Dedifferentiated amniotic fluid mesenchymal stem cell (primary cell): ENCODE measurements at regions not wholly inside any gene's neighbourhood (a gene's known extent, or its start where the extent isn't known, plus 50 kb on each side); places are given as distances from the start of the nearest gene placed in this dataset.
"Not testable (repeated sequence)": the region's sequence is repeated elsewhere in the genome, so short reads cannot be mapped to it uniquely, and the experiment has no call there.

Experiments
- DNase-seq: peaks from one replicate; pipeline ENCODE4 v3.0.0-alpha.2; 2016; ENCODE audit errors: extremely low spot score

- DNase-seq = no peak
These were observed 257.7 kb downstream of the SPRY2 start for GRCh38 chr13:80083081-80083852.

- DNase-seq = peak; percentile 27
These were observed 258.4 kb downstream of the SPRY2 start for GRCh38 chr13:80082396-80083080.

GRCh38 chr13:80074811-80075210, 266.1 kb downstream of the SPRY2 start:
- DNase-seq = no peak

GRCh38 chr13:80074143-80074752, 266.7 kb downstream of the SPRY2 start:
- no peak for DNase-seq

DNA sequence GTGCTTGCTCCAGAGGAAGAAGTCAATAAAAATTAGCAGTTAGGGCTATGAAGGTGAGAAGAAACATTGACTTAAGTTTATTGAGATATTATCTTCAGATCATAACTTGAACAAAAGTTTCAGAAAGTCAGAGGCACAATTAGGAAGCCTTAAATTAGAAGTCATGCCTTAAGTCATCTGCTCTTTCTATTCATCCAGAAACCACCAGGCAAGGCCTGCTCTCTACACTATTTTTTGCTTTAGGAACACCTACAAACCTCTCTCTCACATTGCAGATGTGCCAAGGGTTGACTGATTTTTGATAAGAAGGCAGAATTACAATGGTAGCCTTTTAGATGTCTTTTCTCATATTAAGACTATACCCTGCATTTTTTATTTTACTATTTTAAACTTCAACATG, 268.7 kb downstream of the SPRY2 start:
- DNase-seq = no peak

DNA sequence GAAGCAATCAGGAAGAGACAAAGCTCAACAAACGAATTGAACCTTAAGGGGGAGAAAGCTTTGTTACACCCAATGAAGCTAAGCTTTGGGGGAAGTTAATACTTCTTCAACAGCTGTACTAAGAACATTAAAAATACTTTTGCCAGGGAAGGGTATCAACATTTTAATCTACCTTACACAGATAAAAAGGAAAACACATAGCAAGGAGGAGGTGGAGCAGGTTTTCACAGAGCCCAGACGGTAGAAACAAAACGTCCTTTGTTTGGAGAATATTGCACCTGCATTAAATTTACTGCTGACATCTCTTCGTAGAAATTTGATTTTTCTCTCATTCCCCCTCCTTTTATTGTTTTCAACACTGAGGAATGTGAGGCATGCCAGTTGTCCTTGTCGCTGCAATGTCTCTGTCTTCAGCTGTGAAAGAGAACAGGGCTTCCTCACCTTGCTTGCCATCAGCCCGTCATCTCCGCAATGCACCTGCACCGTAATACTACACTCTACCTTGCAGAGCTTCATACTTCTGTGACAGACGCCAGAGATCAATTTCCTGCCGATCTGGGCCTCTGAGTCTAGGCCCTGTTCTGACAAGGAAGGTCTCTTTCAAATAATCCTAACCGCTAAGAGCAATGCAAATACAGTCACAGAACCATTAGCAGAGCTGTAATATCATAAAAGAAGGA, 270.8 kb downstream of the SPRY2 start:
- no peak for DNase-seq

DNA sequence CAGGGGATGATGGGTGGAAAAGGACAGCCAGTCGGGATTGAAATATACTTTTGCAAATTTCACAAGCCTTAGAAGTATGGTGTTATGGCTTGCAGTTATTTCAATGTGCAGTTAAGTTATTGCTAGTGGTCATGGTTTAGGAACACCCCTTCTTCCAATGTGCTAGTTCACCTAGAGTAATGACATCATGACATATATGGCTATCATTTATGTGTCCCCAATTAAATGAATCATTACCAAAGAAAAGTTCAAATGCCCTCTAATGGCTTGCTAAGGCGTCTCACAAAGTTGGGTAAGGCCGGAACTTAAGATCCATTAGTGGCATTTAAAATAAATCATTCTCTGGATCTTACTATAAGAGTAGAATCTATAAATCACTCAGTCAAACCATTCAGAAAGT, 271.6 kb downstream of the SPRY2 start:
- DNase-seq = no peak

DNA sequence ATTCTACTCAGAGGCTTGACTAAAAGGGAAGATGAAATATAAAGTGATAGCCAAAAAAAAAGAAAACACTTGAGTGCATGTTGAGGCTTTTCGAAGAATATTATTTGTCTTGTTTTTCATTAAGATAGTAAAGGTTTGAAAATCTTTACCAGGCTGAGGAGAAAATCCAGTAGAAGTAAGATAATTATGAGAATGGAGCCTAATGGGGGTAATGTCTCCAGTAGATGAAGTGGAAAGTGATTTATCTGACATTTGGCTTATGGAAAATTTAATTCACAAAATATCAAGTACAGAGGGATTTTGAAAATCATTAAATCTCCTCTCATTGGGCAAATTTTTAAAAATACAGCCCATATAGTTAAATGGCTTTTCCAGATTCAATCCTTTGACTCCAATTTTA, 274.9 kb downstream of the SPRY2 start:
- DNase-seq = no peak

DNA sequence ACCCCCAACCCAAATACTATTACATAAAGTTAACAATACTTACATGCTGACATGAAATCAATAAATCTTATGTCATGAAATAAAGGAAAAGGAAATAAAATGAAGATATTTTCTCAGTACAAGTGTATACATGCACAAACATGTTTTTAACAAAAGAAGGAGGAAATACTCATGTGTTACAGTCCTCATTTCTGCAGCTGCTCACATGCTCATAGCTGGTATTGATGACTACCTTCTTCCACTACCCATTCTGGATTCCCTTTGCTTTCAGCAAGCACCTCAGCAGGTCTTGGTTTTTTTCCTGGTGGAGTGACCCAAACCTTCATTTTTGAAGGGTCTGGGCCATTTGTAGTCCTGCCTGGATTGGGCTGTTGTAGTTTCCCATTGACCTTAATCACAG, 278.5 kb downstream of the SPRY2 start:
- DNase-seq = not testable (repeated sequence)

- no peak for DNase-seq
These were observed 281.1 kb downstream of the SPRY2 start for GRCh38 chr13:80059789-80060188.

GRCh38 chr13:80058626-80059025, 282.3 kb downstream of the SPRY2 start:
- no peak for DNase-seq

- no peak for DNase-seq
These were observed 285.1 kb downstream of the SPRY2 start for GRCh38 chr13:80055847-80056246.

- no peak for DNase-seq
These were observed 286.1 kb downstream of the SPRY2 start for GRCh38 chr13:80054806-80055205.

DNA sequence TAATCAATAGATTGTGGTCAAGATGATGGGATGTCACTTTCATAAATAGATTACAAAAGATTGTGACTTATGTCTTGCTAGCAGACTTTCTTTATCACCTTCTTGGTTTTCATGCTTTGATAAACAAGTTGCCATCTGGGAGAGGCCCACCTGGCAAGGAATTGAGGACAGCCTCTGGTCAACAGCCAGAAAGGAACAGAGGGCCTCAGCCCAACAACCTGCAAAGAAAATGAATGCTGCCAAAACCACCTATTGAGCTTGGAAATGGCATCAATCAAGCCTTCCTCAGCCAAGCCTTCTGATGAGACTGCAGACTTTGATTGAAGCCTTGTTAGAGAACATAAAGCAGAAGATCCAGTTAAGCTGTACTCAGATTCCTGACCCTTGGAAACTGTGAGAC, 288.6 kb downstream of the SPRY2 start:
- DNase-seq = no peak

GRCh38 chr13:80050252-80050651, 290.7 kb downstream of the SPRY2 start:
- DNase-seq = no peak

DNA sequence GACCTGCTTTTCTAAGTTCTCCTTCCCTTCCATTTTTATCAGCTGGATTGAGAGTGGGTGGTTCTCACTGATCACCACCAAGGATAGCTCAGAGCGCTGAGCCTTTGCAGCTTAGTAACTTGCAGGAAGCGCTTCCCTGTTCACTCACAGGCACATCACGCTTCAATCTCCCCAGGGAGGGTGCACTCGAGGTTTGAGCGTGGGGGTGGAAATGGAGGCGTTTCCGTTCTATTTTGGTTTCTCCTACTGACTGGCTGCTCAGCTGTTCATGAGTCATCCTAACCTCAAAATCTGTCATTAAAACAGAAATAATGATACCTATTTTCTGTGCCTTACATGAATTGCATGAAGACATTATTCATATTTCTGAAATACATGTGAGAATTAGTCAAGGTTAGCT, 292.1 kb downstream of the SPRY2 start:
- peak; percentile 87 for DNase-seq

GRCh38 chr13:80048030-80048429, 292.9 kb downstream of the SPRY2 start:
- DNase-seq = no peak

- DNase-seq = no peak
These were observed 293.5 kb downstream of the SPRY2 start for GRCh38 chr13:80047406-80047805.

DNA sequence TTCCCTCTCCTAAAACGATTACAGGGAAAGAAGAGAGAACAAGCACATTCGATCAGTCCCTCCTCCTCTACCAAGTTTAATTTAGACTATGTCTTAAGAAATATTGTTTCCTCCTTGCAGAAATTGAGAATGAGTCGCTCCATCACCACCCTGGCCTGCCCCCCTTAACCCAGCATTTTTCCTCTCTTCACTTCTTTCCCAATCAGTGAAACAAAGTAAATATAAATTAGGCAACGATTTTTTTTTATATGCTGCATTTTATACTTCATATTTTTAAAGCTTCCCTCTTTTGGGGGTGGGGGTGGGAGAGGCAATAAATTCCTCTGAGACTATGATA, 300.0 kb downstream of the SPRY2 start:
- DNase-seq = no peak

DNA sequence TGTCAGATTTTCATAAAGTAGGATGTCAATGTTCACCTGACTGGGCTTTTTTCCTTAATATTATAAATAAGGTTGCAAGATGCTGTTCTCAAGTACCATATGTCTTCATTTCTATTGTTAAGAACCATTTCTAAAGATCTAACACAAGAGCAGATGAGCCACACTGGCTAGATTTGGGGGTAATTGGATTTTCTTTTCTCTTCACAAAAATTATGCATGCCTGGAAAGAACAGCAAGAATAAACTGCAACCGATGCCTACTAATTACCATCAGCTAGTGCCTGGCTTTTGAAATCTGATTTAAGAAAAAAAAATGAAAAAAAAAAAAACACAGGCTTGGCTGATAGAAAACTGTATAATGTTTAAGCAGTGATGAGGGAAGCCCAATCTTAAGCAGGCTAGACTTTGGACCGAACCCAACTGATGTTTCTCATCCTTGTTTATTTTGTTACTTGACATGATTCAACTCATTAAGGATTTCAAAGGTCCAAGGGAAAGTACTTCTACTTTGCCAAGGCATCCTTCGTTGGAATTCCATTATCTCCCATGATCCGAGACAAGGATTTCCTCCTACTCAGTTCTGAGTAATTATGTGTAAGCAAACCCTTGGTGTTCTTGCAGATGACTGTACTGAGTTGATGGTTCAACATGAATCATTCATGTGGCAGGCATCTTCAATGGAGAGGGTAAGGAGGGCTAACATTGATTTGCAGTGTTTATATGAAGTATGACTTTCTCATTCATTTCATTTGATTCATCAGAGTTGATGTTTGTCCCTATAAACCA, 300.5 kb downstream of the SPRY2 start:
- DNase-seq = peak; percentile 87

DNA sequence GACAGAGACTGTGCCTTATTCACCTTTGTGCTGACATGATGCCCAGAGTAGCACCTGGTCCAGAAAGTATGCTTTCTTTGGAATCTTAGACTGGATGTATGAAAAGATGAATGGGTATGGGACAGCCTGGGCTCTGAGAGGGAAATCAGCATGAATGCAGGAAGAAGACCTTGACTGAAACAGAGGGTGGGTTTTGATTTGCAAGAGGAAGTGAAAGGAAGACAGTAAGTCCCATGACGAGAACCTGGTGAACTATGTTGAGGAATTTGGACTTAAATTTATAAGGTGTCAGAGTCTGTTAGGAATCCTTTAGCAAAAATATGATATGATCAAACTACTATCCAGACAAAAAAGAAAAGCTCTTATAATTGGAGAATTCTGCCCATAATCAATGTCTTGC, 301.9 kb downstream of the SPRY2 start:
- DNase-seq = no peak

DNA sequence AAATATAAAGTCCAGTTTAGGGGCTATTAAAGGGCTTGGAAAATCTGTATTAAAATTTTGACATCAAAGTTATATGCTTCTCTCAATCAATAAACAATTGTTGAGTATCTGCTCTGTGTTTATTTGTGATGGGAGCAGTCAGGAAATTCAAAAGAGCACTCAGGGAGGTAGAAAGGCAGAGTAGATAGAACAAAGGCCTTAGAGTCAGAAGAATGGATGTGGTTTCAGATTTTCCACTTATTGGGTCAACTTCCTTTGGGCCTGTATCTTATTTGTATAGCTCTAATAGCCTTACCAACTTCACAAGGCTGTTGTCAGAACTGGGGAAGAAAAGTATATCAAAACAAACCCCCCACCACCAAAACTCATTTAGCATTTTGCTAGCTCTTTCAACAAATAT, 302.6 kb downstream of the SPRY2 start:
- DNase-seq = no peak
